ENCODE measurements at regions not wholly inside any gene's neighbourhood (a gene's known extent, or its start where the extent isn't known, plus 50 kb on each side); places are given as distances from the start of the nearest gene placed in this dataset.

GRCh38 chr9:10774051-10774450 is 161.2 kb upstream of the PTPRD start:
- TF ChIP-seq EP300 (IDR thresholded peaks at IDR 0.05) = no peak
- TF ChIP-seq CTCF (IDR thresholded peaks at IDR 0.05) = no peak
- TF ChIP-seq POLR2A (IDR thresholded peaks at IDR 0.05) = no peak
- no peak for TF ChIP-seq POLR2AphosphoS5 (IDR thresholded peaks at IDR 0.05)

Data from gastroesophageal sphincter (tissue), 3 donors.